ENCODE measurements at regions not wholly inside any gene's neighbourhood (a gene's known extent, or its start where the extent isn't known, plus 50 kb on each side); places are given as distances from the start of the nearest gene placed in this dataset.

DNA sequence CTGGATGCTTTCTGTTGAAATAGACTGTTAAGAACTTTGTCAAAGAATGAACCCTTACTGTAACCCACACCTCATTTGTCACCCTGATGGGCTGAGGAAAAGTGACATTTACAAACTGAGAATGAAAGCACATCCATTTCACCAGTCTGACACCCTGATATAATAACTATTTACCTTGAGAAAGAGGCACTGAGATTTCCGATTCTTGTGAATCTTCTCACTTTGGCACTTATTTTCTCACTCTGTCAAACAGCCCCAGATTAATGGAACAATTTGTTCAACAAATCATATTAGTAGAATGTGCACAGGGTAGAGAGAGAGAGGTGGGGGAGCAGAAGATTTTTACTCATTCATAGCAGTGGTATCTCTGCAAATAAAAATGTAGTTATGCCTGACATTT, 606.9 kb downstream of the MCTP2 start:
- no peak for TF ChIP-seq CTCF (IDR thresholded peaks at IDR 0.05; ENCODE audit: borderline replicate concordance, extremely low read depth, low read length, poor library complexity, severe bottlenecking)
- no peak for TF ChIP-seq EZH2 (IDR thresholded peaks at IDR 0.05; ENCODE audit: borderline replicate concordance, low read depth, low read length, severe bottlenecking)
